M059J (cell line): ENCODE measurements at regions not wholly inside any gene's neighbourhood (a gene's known extent, or its start where the extent isn't known, plus 50 kb on each side); places are given as distances from the start of the nearest gene placed in this dataset.

ENCODE experiments used
- DNase-seq: peaks from one replicate; pipeline ENCODE4 v3.0.0-alpha.2; 2012; ENCODE audit warnings: low read depth

- no peak for DNase-seq
Observed at GRCh38 chr19:30153326-30154210, 211.5 kb downstream of the URI1 start.

GRCh38 chr19:30154410-30154809 lies 212.4 kb downstream of the URI1 start:
- no peak for DNase-seq

- no peak for DNase-seq
Observed at GRCh38 chr19:30155381-30156200, 213.6 kb downstream of the URI1 start.

GRCh38 chr19:30156646-30157045 lies 214.6 kb downstream of the URI1 start:
- no peak for DNase-seq

GRCh38 chr19:30158067-30158892 lies 213.9 kb upstream of the ZNF536 start:
- no peak for DNase-seq

GRCh38 chr19:30158893-30159245 lies 213.3 kb upstream of the ZNF536 start:
- DNase-seq, result no peak

GRCh38 chr19:30159636-30160035 lies 212.5 kb upstream of the ZNF536 start:
- DNase-seq, result no peak

- DNase-seq, result no peak
Observed at GRCh38 chr19:30160426-30160825, 211.8 kb upstream of the ZNF536 start.

GRCh38 chr19:30161021-30161655 lies 211.0 kb upstream of the ZNF536 start:
- DNase-seq, result no peak

GRCh38 chr19:30161770-30162169 lies 210.4 kb upstream of the ZNF536 start:
- no peak for DNase-seq

GRCh38 chr19:30162718-30163117 lies 209.5 kb upstream of the ZNF536 start:
- DNase-seq, result no peak

- DNase-seq, result no peak
Observed at GRCh38 chr19:30163663-30164062, 208.5 kb upstream of the ZNF536 start.

GRCh38 chr19:30165228-30165813 lies 206.9 kb upstream of the ZNF536 start:
- DNase-seq, result no peak

- DNase-seq, result no peak
Observed at GRCh38 chr19:30167206-30167868, 204.8 kb upstream of the ZNF536 start.

- DNase-seq, result no peak
Observed at GRCh38 chr19:30167976-30168635, 204.1 kb upstream of the ZNF536 start.

- no peak for DNase-seq
Observed at GRCh38 chr19:30168760-30169159, 203.4 kb upstream of the ZNF536 start.

GRCh38 chr19:30169196-30169900 lies 202.8 kb upstream of the ZNF536 start:
- no peak for DNase-seq

- DNase-seq, result no peak
Observed at GRCh38 chr19:30170081-30170480, 202.1 kb upstream of the ZNF536 start.

- DNase-seq, result no peak
Observed at GRCh38 chr19:30170495-30171137, 201.6 kb upstream of the ZNF536 start.
